NCI-H2196 treated with DMSO at 0.1 percent for 48 hours (cell line): ENCODE measurements at regions not wholly inside any gene's neighbourhood (a gene's known extent, or its start where the extent isn't known, plus 50 kb on each side); places are given as distances from the start of the nearest gene placed in this dataset.

Experiments
- DNase-seq: peaks from one replicate; lab custom pipeline; 2025; ENCODE audit not compliant: unreplicated experiment; lab: John Stamatoyannopoulos, UW

DNA sequence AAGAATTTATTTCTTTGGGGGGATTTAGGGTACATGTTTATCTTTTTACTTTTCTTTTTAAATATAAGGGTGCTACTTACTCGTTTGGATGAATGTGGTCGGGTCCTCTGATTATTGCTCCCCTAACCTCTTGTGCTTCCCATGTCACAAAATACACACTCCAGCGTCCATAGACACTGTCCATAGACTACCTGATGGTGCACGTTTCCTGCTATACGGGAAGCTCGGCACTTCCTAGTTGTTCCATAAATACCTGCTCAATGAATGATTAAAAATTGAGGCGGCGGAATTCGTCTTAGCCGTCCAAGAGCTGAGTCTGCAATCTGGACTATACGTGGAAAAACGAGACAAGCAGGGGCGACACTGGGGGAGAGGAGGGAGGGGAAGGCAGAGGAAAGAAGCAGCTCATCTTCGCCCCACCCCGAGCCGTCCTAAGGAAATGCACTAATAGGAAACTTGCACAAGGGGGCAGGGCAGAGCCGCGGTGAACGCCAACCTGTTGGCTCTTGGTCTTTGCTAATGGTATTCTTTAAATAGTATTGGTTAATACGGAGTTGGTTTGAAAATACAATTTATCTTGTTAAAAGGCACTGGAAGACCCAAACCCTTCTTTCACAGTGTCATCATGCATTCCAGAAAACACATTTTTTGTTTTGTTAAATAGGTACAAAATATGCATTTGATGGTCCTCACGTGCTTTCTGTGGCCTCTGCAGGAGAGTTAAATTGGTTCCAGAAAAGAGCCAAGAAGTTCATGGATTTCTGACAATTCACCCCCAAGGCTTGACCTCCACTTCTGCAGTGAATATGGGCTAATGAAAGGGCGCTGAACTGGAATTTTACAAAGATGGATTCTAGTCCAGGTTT is 73.0 kb upstream of the KCTD1 start:
- DNase-seq, result no peak

DNA sequence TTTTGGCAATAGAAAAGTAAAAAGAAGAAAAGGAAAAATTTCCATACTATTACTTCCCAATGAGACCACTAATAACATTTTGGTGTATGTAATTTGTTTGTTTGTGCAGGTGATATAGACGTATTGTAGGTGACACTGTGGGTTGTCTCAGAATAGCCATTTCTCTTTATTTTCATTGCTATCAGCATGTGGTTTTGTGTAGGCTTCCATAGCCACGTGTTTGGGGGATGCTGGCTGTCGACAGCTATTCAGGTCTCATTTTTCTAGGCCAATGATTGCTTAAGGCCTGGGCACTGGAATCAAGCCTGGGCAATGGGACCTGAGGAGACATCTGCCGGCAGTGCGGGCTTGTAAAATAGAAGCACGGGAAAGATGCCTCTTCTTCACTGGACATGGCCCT is 71.0 kb upstream of the KCTD1 start:
- DNase-seq, result no peak

DNA sequence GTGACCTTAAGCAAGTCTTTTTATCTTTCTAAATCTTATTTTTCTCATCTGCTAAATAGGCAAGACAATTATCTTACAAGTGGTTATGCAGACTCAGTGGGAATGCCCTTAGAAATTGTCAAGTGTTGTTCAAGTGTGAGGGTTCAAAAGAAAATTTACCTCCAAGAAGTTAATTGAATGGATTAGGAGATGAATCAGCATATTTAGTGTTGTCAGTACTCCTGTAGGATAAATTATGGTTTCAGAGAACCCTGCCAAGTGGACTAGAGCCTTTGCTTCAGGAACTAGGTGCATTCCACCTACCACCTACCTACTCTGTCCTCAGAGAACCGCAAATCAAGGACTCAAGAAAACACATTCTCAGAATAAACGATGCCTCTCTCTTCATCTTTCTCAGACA is 69.8 kb upstream of the KCTD1 start:
- no peak for DNase-seq

DNA sequence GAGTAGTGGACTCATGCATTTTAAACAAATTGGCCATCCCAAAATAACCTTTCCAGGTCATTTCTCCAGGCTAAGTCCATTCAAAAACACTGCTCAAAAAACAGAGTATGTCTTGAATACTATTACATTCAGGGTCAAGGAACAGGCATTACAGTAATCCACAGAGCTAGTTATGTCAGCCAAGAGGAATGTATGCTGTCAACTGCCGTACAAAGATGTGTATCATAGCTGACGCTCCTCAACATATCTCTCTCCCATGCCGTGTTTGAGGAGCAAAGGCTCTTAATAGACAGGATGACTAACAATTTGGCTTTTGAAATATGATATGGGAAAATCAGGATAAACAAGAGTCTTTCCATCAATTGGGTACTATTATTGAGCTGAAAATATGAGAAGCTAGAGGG is 68.8 kb upstream of the KCTD1 start:
- DNase-seq, result no peak

DNA sequence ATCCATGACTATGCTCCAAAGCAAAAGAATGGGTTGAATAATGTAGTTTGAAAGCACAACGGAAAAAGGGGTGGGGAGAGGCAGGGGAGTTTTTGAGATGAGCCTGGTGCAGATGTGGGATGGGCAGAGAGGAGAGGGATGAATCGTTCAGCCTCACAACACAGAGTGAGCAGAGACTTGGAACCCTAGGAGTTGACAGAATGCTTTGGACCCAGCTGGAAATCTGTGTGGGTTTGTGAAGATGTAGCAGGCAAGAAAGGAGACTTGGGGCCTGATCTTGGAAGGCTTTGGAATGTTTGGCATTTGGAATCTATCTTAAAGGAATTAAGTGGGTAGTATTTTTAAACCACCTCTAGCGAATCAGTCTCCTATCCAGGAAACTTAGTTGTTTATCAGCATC is 66.0 kb upstream of the KCTD1 start:
- no peak for DNase-seq
